ENCODE measurements at regions not wholly inside any gene's neighbourhood (a gene's known extent, or its start where the extent isn't known, plus 50 kb on each side); places are given as distances from the start of the nearest gene placed in this dataset.

- Histone ChIP-seq H3K27me3 (ENCODE audit: control insufficient read depth in 2 of 2, insufficient read depth in 2 of 2, low read length in 2 of 2) (no peaks in the 10 kb centered on the region), H4K20me1 (replicated peaks; ENCODE audit: control insufficient read depth, extremely low read depth, insufficient read depth, low read length) (no peaks in the 10 kb centered on the region), H3K4me1 (ENCODE audit: control insufficient read depth, extremely low read depth, insufficient read depth, low read length) (peaks cover 8% of the 10 kb centered on the region), H3K79me2 (ENCODE audit: control insufficient read depth, insufficient read depth, low read length) (no peaks in the 10 kb centered on the region), H2AFZ (ENCODE audit: low read depth, low read length) (no peak overlapping the region), H3K9me3 (replicated peaks; ENCODE audit: control insufficient read depth, insufficient read depth, low read length) (no peaks in the 10 kb centered on the region), H3K4me2 (ENCODE audit: insufficient read depth, low read length) (no peak overlapping the region), H3K9ac (replicated peaks; ENCODE audit: extremely low read depth, insufficient read depth, low read length) (no peak overlapping the region), H3K9me1 (replicated peaks; ENCODE audit: control insufficient read depth, extremely low read depth, insufficient read depth, low read length) (no peaks in the 10 kb centered on the region), H3K4me3 (replicated peaks in 1 of 3; ENCODE audit: insufficient read depth in 1 of 3, low read depth in 1 of 3, low read length in 3 of 3) (no peak overlapping the region), H3K27ac (ENCODE audit: insufficient read depth, low read depth, low read length) (no peak overlapping the region), H3K36me3 (ENCODE audit: control insufficient read depth in 2 of 2, extremely low read depth in 1 of 2, insufficient read depth in 2 of 2, low read length in 2 of 2) (no peaks in the 10 kb centered on the region)
- TF ChIP-seq MAX (IDR thresholded peaks at IDR 0.05; ENCODE audit: insufficient read depth, insufficient read length) (no peak), EZH2 (IDR thresholded peaks at IDR 0.05; ENCODE audit: borderline replicate concordance, low read depth, low read length, severe bottlenecking) (no peak), FOS (IDR thresholded peaks at IDR 0.05; ENCODE audit: borderline replicate concordance, insufficient read depth, low read length) (no peak), MYC (IDR thresholded peaks at IDR 0.05; ENCODE audit: low read depth, low read length) (no peak), JUN (IDR thresholded peaks at IDR 0.05; ENCODE audit: borderline replicate concordance, insufficient read depth, insufficient read length, low read depth) (no peak), CTCF (IDR thresholded peaks at IDR 0.05; ENCODE audit: extremely low read depth in 1 of 2, insufficient read depth in 1 of 2, low read depth in 1 of 2, low read length in 2 of 2) (no peak), GATA2 (IDR thresholded peaks at IDR 0.05; ENCODE audit: insufficient read depth, insufficient read length, low read depth, low read length) (no peak), POLR2A (IDR thresholded peaks at IDR 0.05; ENCODE audit: low read depth, low read length) (no peak), POLR2AphosphoS5 (IDR thresholded peaks at IDR 0.05; ENCODE audit: insufficient read depth, low read depth, low read length) (no peak)
- POLR2A ChIA-PET, result no interaction called here
- no TSS peak for BruUV-seq (replicated peaks)
- no peak for FAIRE-seq
- CTCF ChIA-PET, result no interaction called here
- dilution Hi-C loops (cut with MboI; ENCODE audit: extremely low pct_ligation_motif_present, low sequenced_read_pairs) (no loop called here), intact Hi-C loops (cut with micrococcal nuclease) (no loop called here)
- DNase-seq (ENCODE audit: low read depth, low spot score), result no peak
Measured at GRCh38 chr13:64718116-64718515, 2512.0 kb downstream of the PCDH9 start.

Data from endothelial cell of umbilical vein (primary cell).